ENCODE measurements at regions not wholly inside any gene's neighbourhood (a gene's known extent, or its start where the extent isn't known, plus 50 kb on each side); places are given as distances from the start of the nearest gene placed in this dataset.

GRCh38 chr11:97993562-97993961, 1027.2 kb upstream of the CNTN5 start:
- H3K27ac ChIP-seq (ENCODE audit: low read length), result no peak overlapping the region
- no peak overlapping the region for H3K4me3 ChIP-seq (ENCODE audit: low read depth in 1 of 2, low read length in 2 of 2)
- H3K27me3 ChIP-seq (ENCODE audit: low read depth, low read length), result no peaks in the 10 kb centered on the region
- no peaks in the 10 kb centered on the region for H3K36me3 ChIP-seq (ENCODE audit: control insufficient read depth in 1 of 2, insufficient read depth in 2 of 2, low read length in 2 of 2)
- no peaks in the 10 kb centered on the region for H3K4me1 ChIP-seq (ENCODE audit: control insufficient read depth in 1 of 2, insufficient read depth in 2 of 2, low read length in 2 of 2)
- no peaks in the 10 kb centered on the region for H3K9me3 ChIP-seq (ENCODE audit: control insufficient read depth in 1 of 2, low read length in 2 of 2)

- Histone ChIP-seq H3K36me3 (ENCODE audit: control insufficient read depth in 1 of 2, insufficient read depth in 2 of 2, low read length in 2 of 2) (no peaks in the 10 kb centered on the region), H3K9me3 (ENCODE audit: control insufficient read depth in 1 of 2, low read length in 2 of 2) (no peaks in the 10 kb centered on the region), H3K27ac (ENCODE audit: low read length) (no peak overlapping the region), H3K4me1 (ENCODE audit: control insufficient read depth in 1 of 2, insufficient read depth in 2 of 2, low read length in 2 of 2) (no peaks in the 10 kb centered on the region), H3K4me3 (ENCODE audit: low read depth in 1 of 2, low read length in 2 of 2) (no peak overlapping the region), H3K27me3 (ENCODE audit: low read depth, low read length) (no peaks in the 10 kb centered on the region)
Observed at GRCh38 chr11:97995874-97996273, 1024.9 kb upstream of the CNTN5 start.

- Histone ChIP-seq H3K9me3 (ENCODE audit: control insufficient read depth in 1 of 2, low read length in 2 of 2) (no peaks in the 10 kb centered on the region), H3K27me3 (ENCODE audit: low read depth, low read length) (no peaks in the 10 kb centered on the region), H3K4me3 (ENCODE audit: low read depth in 1 of 2, low read length in 2 of 2) (no peak overlapping the region), H3K36me3 (ENCODE audit: control insufficient read depth in 1 of 2, insufficient read depth in 2 of 2, low read length in 2 of 2) (no peaks in the 10 kb centered on the region), H3K4me1 (ENCODE audit: control insufficient read depth in 1 of 2, insufficient read depth in 2 of 2, low read length in 2 of 2) (no peaks in the 10 kb centered on the region), H3K27ac (ENCODE audit: low read length) (no peak overlapping the region)
Observed at GRCh38 chr11:97996762-97997161, 1024.0 kb upstream of the CNTN5 start.

- Histone ChIP-seq H3K27me3 (ENCODE audit: low read depth, low read length) (no peaks in the 10 kb centered on the region), H3K4me1 (ENCODE audit: control insufficient read depth in 1 of 2, insufficient read depth in 2 of 2, low read length in 2 of 2) (no peaks in the 10 kb centered on the region), H3K36me3 (ENCODE audit: control insufficient read depth in 1 of 2, insufficient read depth in 2 of 2, low read length in 2 of 2) (no peaks in the 10 kb centered on the region), H3K4me3 (ENCODE audit: low read depth in 1 of 2, low read length in 2 of 2) (no peak overlapping the region), H3K9me3 (ENCODE audit: control insufficient read depth in 1 of 2, low read length in 2 of 2) (no peaks in the 10 kb centered on the region), H3K27ac (ENCODE audit: low read length) (no peak overlapping the region)
Observed at GRCh38 chr11:98003606-98004371, 1017.0 kb upstream of the CNTN5 start.

GRCh38 chr11:98007072-98007471, 1013.7 kb upstream of the CNTN5 start:
- Histone ChIP-seq H3K27ac (ENCODE audit: low read length) (no peak overlapping the region), H3K9me3 (ENCODE audit: control insufficient read depth in 1 of 2, low read length in 2 of 2) (no peaks in the 10 kb centered on the region), H3K27me3 (ENCODE audit: low read depth, low read length) (no peaks in the 10 kb centered on the region), H3K36me3 (ENCODE audit: control insufficient read depth in 1 of 2, insufficient read depth in 2 of 2, low read length in 2 of 2) (no peaks in the 10 kb centered on the region), H3K4me1 (ENCODE audit: control insufficient read depth in 1 of 2, insufficient read depth in 2 of 2, low read length in 2 of 2) (no peaks in the 10 kb centered on the region), H3K4me3 (ENCODE audit: low read depth in 1 of 2, low read length in 2 of 2) (no peak overlapping the region)

- H3K27me3 ChIP-seq (ENCODE audit: low read depth, low read length), result no peaks in the 10 kb centered on the region
- H3K4me1 ChIP-seq (ENCODE audit: control insufficient read depth in 1 of 2, insufficient read depth in 2 of 2, low read length in 2 of 2), result no peaks in the 10 kb centered on the region
- H3K27ac ChIP-seq (ENCODE audit: low read length), result no peak overlapping the region
- H3K36me3 ChIP-seq (ENCODE audit: control insufficient read depth in 1 of 2, insufficient read depth in 2 of 2, low read length in 2 of 2), result no peaks in the 10 kb centered on the region
- H3K4me3 ChIP-seq (ENCODE audit: low read depth in 1 of 2, low read length in 2 of 2), result no peak overlapping the region
- H3K9me3 ChIP-seq (ENCODE audit: control insufficient read depth in 1 of 2, low read length in 2 of 2), result no peaks in the 10 kb centered on the region
Observed at GRCh38 chr11:98027652-98028051, 993.1 kb upstream of the CNTN5 start.

GRCh38 chr11:98029832-98030231, 990.9 kb upstream of the CNTN5 start:
- Histone ChIP-seq H3K4me1 (ENCODE audit: control insufficient read depth in 1 of 2, insufficient read depth in 2 of 2, low read length in 2 of 2) (no peaks in the 10 kb centered on the region), H3K9me3 (ENCODE audit: control insufficient read depth in 1 of 2, low read length in 2 of 2) (no peaks in the 10 kb centered on the region), H3K36me3 (ENCODE audit: control insufficient read depth in 1 of 2, insufficient read depth in 2 of 2, low read length in 2 of 2) (no peaks in the 10 kb centered on the region), H3K4me3 (ENCODE audit: low read depth in 1 of 2, low read length in 2 of 2) (no peak overlapping the region), H3K27ac (ENCODE audit: low read length) (no peak overlapping the region), H3K27me3 (ENCODE audit: low read depth, low read length) (no peaks in the 10 kb centered on the region)

GRCh38 chr11:98036810-98037209, 983.9 kb upstream of the CNTN5 start:
- H3K27me3 ChIP-seq (ENCODE audit: low read depth, low read length), result no peaks in the 10 kb centered on the region
- H3K4me1 ChIP-seq (ENCODE audit: control insufficient read depth in 1 of 2, insufficient read depth in 2 of 2, low read length in 2 of 2), result no peaks in the 10 kb centered on the region
- no peaks in the 10 kb centered on the region for H3K9me3 ChIP-seq (ENCODE audit: control insufficient read depth in 1 of 2, low read length in 2 of 2)
- H3K27ac ChIP-seq (ENCODE audit: low read length), result no peak overlapping the region
- no peak overlapping the region for H3K4me3 ChIP-seq (ENCODE audit: low read depth in 1 of 2, low read length in 2 of 2)
- H3K36me3 ChIP-seq (ENCODE audit: control insufficient read depth in 1 of 2, insufficient read depth in 2 of 2, low read length in 2 of 2), result no peaks in the 10 kb centered on the region

- Histone ChIP-seq H3K27me3 (ENCODE audit: low read depth, low read length) (no peaks in the 10 kb centered on the region), H3K36me3 (ENCODE audit: control insufficient read depth in 1 of 2, insufficient read depth in 2 of 2, low read length in 2 of 2) (no peaks in the 10 kb centered on the region), H3K4me1 (ENCODE audit: control insufficient read depth in 1 of 2, insufficient read depth in 2 of 2, low read length in 2 of 2) (no peaks in the 10 kb centered on the region), H3K9me3 (ENCODE audit: control insufficient read depth in 1 of 2, low read length in 2 of 2) (no peaks in the 10 kb centered on the region), H3K27ac (ENCODE audit: low read length) (no peak overlapping the region), H3K4me3 (ENCODE audit: low read depth in 1 of 2, low read length in 2 of 2) (no peak overlapping the region)
Observed at GRCh38 chr11:98040061-98040808, 980.5 kb upstream of the CNTN5 start.

GRCh38 chr11:98047647-98048046, 973.1 kb upstream of the CNTN5 start:
- H3K4me3 ChIP-seq (ENCODE audit: low read depth in 1 of 2, low read length in 2 of 2), result no peak overlapping the region
- no peaks in the 10 kb centered on the region for H3K27me3 ChIP-seq (ENCODE audit: low read depth, low read length)
- H3K27ac ChIP-seq (ENCODE audit: low read length), result no peak overlapping the region
- no peaks in the 10 kb centered on the region for H3K4me1 ChIP-seq (ENCODE audit: control insufficient read depth in 1 of 2, insufficient read depth in 2 of 2, low read length in 2 of 2)
- no peaks in the 10 kb centered on the region for H3K36me3 ChIP-seq (ENCODE audit: control insufficient read depth in 1 of 2, insufficient read depth in 2 of 2, low read length in 2 of 2)
- no peaks in the 10 kb centered on the region for H3K9me3 ChIP-seq (ENCODE audit: control insufficient read depth in 1 of 2, low read length in 2 of 2)

GRCh38 chr11:98053851-98054250, 966.9 kb upstream of the CNTN5 start:
- Histone ChIP-seq H3K36me3 (ENCODE audit: control insufficient read depth in 1 of 2, insufficient read depth in 2 of 2, low read length in 2 of 2) (no peaks in the 10 kb centered on the region), H3K9me3 (ENCODE audit: control insufficient read depth in 1 of 2, low read length in 2 of 2) (no peaks in the 10 kb centered on the region), H3K27ac (ENCODE audit: low read length) (no peak overlapping the region), H3K4me1 (ENCODE audit: control insufficient read depth in 1 of 2, insufficient read depth in 2 of 2, low read length in 2 of 2) (no peaks in the 10 kb centered on the region), H3K4me3 (ENCODE audit: low read depth in 1 of 2, low read length in 2 of 2) (no peak overlapping the region), H3K27me3 (ENCODE audit: low read depth, low read length) (no peaks in the 10 kb centered on the region)

All from muscle layer of duodenum (tissue), 2 donors.